RPMI7951 (cell line): ENCODE measurements at regions not wholly inside any gene's neighbourhood (a gene's known extent, or its start where the extent isn't known, plus 50 kb on each side); places are given as distances from the start of the nearest gene placed in this dataset.
"Not testable (repeated sequence)": the region's sequence is repeated elsewhere in the genome, so short reads cannot be mapped to it uniquely, and the experiment has no call there.

Experiments
- DNase-seq: peaks from one replicate; pipeline ENCODE4 v3.0.0-alpha.2; 2012; ENCODE audit warnings: low read depth

DNA sequence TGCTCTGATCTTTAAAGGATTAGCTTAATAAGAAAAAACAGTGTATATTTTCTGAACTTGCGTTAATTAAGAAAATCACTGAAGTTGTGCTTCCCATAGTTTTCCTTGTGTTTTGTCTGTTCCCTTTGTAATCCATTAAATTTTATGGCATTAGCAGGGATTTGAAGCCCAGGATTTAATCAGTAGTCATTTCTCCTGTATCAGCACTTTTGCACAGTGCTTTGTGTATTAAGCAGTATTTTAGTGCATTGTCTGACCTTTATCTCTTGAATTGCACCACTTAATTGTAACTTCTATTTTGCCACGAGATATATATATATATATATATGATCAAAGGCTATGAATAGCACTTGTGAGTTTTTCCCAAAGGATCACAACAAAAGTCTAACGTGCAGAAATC, 133.7 kb downstream of the S1PR1 start:
- no peak for DNase-seq

DNA sequence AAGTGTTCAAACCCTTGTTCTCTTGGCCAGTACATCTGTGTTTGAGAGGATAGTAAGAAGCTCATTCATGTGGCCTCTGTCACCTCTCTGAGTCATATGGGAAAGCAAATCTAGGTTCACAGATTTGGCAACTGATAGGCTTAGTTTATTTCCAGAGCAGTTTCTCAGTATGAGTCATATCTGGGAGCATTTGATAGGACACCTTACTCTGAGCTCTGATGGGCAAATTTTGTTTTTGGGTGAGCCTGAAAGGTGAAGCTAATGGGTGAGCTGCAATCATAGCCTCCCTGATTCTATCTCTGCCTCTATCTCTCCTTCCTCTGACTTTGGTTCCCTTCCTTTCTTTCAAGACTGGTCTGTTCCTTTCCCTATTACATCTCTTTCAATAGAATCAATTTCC, 134.4 kb downstream of the S1PR1 start:
- peak; percentile 88 for DNase-seq

DNA sequence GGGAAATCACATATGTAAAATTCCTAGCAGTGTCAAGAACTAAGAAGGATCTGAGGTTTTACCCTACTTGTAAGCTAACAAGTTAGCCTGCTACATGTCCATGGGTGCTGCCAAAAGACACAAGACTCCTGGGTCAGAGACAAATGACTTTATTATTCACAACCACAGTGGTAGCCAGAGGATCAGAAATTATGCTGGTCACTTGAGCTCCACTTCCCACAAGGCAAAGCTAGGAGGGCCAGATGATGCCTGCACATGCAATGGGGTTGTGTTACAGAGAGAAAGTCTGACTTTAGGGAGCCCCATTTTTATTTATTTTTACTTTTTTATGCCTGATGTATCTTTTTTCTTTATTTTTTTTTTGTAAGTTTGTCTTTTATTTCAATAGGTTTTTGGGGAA, 136.8 kb downstream of the S1PR1 start:
- no peak for DNase-seq

DNA sequence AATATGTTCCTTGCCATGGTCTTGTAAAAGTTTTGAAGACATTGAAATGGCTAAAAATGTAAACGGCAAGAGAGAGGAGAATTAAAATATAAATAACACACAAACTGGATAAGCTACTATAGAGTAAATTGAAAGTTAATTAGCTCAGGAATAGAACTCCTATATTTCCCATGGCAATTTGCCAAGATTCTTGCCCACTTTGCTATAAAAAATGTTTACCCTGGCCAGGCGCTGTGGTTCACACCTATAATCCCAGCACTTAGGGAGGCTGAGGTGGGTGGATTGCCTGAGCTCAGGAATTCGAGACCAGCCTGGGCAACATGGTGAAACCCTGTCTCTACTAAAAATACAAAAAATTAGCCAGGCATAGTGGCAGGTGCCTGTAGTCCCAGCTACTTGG, 138.6 kb downstream of the S1PR1 start:
- DNase-seq = not testable (repeated sequence)

DNA sequence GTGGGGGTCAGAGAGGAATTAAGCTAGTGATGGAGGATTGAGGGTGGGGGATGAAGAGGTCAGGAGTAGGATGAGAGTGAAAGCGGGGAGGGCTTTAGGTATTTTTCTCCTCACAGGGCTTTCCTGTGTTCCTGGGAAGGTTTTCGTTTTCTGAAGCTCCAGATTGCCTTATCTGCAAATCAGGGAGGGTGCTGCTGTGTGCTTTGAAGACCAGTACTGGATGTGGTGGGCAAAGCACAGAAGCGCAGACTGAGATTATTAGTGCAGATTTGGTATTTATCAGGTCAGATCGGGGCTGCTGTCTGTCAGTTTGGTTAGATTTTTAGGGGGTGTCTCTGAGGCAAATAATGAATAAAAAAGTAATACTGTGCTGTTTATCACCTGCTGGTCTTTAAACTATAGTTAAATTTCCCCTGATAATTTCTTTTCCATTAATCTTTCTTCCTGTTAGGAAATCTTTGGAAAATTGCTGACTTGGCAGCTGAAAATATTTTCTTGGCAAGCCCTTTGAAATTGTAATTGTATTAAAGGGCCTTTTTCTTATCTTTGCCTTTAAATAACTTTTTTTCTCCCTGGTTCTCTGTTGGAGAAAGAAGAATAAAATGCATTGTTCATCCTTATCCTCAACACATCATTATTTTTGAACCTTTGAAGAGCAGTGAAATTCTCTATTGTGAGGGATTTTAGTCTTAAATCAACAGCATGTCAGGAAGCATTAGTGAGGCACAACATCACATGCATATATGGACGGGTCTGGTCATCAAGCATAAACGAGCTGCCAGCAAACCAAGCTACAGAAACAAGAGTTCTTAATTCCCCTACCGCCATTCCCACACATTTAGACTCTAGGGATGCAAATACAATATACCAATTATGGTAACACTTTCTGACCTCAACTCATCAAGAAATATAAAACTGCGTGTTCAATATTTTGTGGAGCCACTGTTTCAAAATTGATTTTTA, 139.6 kb downstream of the S1PR1 start:
- no peak for DNase-seq

DNA sequence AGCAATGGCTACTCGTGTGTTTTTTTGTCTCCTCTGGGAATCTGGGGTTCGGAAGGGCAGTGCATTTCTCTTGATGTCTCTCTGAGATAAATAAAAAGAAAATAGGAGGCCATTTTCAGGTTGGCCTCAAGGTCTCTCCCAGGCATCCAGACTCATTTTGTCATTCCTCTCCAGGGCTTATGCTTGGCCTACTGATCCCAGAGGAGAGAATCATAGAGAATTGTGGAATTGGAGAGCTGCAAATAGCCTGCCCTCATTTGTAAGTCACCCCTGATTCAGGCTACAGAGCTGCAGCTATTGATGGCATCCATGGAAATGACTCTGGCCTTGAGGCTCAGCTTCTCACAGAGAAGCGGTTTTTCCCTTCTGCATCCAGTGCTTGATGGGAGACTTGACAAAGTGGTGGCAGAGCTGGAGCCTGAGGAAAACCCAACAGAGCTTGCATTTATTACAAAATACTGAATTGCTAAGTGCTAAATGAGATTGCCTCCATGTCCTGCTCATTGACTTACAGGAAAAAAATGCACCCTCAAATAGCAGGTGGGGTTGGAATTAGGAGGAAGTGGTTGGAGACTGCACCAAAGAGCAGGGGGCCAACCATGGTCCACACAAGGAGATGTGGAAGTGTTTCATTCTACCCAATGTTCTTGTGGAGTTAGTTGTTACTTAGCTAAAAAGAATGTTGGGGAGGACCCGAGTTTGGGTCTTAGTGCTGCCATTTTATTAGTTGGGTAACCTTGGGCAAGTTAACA, 140.4 kb downstream of the S1PR1 start:
- DNase-seq = no peak

DNA sequence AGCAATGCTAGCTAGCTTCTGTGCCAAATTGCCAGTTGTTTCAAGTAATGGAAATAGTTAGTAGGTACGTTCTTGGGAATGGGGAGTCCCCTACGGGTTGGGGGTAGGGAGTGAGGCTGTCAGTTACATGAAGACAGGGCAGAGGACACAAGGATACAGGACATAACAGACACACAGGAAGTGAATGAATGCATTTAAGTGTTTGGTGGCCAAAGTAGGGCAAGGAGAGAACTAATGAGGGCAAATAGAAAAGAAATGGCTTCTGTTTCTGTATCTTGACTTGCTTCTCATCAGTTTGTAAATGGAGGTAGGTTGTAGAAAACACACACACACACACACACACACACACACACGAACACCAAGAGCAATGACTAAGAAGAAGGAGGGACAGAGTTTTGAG, 142.2 kb downstream of the S1PR1 start:
- DNase-seq = no peak

DNA sequence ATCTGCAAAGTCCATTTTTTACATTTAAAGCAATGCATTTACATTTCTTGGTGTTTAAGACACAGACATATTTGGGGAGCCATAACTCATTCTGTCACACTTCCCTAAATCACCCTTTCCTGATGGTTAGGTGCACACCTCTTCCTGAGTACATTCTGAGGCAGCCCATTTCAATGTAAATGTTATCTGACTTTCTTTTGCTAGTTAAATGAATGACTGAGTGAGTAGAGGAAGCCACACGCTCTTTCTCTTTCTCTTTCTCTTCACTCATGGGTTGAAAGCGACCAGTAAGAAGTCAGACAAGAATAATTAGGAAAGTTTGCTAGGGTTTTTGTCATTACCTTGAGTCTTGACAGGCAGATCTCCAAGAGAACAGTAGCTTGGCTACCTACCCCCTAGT, 143.1 kb downstream of the S1PR1 start:
- DNase-seq = no peak

DNA sequence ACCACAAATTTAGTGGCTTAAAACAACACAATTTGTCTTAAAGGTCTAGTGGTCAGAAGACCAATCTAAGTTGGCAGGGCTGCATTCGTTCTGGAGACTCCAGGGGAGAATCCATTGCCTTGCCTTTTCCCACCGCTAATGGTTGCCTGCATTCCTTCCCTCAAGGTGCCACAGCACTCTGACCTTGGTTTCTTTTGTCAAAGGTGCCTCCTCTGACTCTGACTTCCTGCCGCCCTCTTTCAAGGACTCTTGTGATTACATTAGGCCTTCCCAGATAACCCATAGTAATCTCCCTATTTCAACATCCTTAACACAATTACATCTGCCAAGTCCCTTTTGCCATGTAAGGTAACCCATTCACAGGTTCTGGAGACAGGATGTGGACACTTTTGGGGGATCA, 145.3 kb downstream of the S1PR1 start:
- DNase-seq = no peak

DNA sequence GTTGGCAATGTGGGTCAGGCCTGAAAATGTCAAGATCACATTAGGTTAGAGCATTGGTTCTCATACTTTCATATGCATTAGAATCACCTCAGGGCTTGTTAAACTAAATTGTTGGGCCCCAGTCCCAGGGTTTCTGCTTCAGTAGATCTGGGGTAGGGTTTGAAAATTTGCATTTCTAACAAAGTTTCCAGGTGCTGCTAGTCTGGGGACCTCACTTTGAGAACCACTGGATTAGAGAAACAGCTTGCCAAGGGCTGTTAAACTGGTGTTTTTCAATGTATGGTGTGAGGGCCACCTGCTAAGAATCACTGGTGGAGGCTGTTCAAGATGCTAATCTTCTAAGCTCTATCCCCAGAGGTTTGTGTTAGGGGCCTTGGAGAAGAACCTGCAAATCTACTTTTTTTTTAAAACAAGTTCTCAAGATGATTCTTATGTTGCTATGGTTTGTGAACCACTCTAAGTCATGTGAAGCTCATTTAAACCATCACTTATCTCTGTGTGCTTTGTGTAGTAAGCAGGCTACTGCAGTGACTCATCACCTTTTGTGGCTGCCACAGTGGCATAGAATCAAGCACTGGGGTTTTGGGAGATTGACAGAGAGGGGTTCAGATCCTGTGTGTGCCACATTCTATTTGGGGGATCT, 152.2 kb downstream of the S1PR1 start:
- peak; percentile 4 for DNase-seq

DNA sequence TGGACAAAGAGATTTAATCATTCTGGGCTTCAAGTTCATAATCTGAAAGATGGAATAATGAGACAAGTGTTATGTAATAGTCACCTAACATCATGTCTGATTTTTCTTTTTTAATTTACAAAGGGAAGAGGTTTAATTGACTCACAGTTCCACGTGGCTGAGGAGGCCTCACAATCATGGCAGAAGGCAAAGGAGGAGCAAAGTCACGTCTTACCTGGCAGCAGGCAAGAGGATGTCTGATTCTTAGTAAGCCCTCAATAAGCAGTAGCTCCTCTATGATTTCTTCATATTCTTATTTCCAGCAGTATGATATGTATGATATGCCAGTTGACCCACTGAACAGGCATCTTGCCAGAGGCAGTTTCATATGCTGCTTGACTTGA, 152.7 kb downstream of the S1PR1 start:
- no peak for DNase-seq

DNA sequence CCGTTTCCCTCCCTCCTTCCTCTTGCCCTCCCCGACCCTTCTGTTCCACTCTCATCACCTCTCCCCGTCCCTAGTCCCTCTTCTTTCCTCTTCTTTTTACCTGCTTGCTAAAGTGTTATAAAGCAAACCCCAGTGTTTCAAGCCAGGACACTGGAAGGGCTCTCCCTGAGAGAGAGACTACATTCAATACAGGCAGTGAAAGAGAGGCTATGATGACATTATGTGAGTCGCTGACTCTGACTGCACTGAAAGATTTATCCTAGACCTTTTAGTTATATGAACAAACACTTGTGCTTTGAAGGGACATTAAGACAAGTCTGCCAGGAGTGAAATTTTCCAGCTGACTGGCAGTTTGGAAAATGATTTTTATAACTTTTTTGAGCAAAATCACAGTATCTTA, 155.7 kb downstream of the S1PR1 start:
- no peak for DNase-seq

DNA sequence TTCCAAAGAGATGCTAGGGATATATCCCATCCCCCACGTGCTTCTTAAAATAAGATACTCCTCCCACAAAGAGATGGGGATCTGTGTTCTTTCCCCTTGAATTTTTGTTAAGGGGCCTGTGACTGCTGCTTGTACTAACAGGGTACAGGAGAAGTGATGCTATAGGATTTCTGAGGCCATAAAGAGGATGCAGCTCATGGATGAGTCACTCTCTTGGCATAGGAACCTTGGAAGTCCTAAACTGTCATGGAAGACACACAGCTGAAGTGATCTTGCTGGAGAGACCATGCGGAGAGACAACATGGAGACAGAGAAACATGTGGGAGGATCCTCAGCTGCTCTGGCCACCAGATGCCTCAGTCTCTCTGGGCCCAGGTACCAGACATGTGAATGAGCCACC, 157.2 kb downstream of the S1PR1 start:
- peak; percentile 12 for DNase-seq

DNA sequence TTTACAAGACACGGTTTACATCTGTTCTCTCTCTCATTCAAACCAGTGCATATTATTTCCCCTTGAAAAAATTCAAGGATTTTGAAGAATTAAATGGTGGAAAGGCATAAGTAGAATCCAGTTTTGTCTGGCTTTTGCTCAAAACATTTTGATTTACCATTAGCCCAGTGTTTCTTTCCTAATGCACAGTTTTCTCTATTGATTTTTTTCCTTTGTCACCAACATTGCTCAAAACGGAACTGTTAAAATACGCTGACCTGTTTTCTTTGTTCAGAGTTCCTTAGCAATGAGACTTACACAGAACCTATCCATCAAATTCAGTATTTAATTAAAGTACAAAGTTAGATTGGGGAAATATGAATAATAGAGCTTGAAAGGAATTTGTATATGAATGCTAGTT, 162.4 kb downstream of the S1PR1 start:
- no peak for DNase-seq

DNA sequence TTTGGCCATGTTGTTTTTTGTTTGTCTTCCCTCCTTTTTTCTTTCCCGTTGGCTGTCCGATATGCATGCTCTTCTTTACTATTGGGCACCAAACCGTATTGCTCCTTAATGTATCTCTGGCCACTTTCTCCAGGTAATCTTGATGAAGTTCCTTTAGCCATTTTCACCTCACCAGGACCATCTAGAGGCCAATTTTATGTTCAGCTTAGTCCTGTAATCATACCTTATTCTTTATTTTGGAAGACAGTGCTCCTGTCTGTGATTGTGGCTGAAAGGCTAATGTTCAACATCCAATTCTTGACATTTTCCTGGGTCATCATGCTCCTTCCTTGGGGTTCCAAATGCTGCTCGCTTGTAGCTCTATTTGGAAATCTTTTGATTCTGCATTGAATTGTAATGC, 169.5 kb downstream of the S1PR1 start:
- DNase-seq = no peak

DNA sequence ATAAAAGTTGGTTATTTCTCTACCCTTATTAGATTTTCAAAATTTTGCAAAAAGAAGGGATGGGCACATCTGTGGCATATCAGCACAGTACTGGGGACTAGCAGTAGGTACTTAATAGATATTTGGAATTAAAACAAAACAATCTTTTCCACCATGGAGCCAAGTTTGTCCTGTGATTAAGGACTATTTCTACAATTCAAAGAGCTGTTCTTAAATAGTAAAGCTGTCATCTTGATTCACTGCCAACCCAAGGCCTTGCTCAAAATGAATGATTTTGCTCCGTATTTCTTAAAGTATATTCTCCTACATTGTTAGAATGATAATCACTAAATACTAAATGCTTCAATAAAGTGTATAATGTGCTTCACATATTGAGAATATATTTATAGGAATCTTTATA, 169.9 kb downstream of the S1PR1 start:
- DNase-seq = no peak

DNA sequence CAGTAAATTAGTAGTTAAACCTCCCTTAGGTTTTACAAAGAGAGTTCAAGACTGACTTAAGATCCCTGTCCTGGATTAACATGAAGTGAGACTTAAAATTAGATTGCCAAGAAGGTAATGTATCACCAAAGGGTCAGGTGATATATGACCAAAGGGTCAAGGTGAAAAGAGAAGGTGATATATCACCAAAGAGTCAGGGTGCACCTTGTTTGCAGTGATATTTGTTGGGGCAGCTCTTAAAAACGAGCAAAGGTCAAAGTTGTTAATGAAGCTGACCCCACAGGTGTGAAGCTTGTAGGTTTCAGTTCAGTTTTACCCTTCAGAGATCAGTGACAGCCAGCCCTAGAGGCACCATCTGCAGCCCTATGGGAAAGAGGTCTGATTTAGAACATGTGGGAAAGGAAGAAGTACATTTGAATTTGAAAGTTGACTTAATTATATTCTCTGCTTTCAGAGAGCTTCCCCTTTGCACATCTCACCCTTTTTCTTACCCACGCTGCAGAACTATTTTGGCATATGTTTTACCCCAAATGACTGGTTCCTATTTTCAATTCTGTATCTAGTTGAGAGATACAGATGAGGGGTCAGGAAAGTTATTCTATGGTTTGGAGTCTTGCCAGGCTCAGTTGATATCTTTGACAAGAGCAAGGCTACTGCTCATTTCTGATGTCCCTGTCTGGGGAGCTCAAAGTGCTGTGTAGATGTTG, 170.8 kb downstream of the S1PR1 start:
- DNase-seq = no peak

DNA sequence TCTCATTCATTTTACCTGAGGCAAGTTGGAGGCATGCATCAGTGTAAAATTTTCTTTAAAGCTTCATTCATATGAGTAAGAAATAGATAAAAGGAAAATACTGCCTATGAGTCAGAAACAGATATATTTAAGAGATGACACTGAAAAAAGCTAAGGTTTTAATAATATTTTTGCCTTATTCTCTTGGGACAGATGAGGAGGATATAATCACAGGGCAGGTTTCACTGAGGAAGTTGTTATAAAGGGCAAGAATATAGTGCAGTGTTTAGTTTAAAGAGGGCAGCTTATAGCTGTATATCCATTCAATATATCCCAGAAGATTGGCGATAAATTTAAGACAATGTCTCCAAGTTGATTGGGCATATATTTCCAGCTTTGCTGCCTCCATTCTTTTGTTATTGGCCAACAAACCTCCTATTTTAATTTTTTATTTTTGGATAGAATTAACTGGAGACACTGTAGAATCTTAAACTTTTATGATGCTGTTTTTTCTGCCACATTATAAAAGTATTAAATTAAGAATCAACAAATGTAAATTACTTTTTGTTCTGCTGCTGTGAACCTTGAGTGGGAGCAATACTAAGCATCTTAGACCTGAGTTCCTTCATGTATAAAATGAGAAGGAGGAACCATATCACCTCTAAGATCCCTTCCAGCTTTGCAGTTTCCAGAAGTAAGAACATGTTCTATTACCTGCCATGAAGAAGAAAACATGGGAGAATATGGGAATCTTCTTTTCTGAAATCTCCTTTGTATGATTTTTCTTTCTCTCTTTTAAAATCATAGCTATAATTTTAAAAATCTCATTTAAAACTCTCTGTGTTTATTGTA, 171.6 kb downstream of the S1PR1 start:
- DNase-seq = no peak

DNA sequence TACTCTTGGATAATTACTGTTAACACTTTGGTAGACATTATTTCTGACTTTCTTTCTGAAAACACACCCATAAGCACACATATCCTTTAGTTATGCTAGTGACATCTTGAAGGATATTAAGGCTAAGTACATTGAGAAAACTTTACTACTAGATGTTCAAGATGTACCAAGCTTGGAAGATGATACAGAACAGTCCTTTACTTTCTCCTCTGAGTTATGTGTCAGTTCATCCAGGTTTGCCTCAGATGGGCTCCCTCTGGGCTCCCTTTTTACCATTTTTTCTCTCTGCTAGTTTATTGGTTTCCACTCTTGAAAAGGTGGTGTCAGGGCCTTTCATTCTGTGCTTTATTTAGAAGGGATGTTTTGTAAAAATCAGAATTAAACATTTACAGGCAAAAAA, 172.3 kb downstream of the S1PR1 start:
- DNase-seq = no peak

DNA sequence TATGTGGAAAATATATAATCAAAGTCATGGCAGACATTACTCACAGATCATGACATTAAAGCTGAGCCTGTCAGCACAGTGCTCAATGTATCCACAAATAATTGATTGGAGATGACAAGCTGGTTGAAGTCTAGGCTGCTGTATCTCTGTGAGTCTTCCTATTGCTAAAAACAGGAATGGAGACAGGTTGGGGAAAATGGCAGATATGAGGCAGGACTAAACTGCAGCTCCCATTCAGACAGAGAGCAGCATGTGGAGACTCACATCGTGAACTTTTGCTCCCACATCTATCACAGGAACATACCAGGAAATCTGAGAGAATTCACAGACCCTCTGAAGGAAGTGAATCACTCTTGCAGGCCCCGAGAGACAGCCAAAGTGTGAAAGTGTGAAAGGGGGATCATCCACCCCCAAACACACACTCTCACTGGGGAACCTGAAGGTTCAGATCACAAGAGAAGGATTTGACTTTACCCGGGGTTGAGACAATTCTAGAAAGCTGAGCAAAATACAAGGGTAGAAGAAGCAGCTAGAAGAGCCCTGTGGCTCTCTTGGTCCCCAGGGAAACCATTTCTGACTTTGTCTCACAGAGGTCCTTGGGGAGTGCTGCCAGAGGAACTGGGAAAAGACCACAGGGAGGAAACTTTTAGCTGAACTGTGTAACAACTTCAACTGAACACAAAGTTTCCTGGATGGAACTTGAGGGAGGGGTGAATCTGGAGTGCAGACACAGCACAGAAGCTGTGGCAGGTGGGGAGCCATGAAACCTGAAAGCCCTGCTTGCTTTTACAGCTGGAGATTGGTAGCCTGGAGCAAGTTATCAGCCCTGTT, 173.4 kb downstream of the S1PR1 start:
- DNase-seq = no peak
